ENCODE measurements at regions not wholly inside any gene's neighbourhood (a gene's known extent, or its start where the extent isn't known, plus 50 kb on each side); places are given as distances from the start of the nearest gene placed in this dataset.

DNA sequence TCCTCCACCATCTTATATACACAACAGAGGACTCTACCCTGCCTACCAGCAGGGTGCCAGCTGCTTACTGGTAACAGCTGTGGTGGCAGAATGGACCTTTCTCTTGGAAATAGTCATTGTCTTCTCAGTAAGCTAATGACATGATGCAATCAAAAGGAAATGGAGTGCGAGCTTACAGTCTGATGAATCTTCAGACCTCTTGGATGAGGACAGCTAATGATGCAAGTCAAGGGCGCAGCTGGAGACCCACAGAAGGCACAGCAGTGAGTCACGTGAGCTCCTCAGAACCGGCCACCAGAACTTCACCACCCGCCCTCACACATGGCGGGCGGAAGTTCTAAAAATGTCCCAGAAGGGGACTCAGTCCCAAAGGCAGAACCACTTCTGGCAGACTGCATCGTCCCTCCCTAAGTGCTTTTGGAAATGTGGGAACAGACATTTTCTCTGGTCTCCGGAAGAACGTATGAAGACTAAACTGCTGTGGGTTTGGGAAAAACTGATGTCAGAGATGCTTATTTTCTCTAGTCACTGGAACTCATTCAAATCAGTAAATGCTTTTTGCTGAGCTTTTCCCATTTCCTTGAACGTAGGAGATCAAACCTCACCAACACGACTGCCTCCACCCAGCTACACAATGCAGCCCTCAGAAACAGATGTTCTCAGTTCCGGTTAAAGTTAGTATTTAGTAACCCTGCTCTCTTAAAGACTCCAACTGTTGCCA lies 96.4 kb downstream of the FAS start:
- TF ChIP-seq ZNF565 (CRISPR knock-in tag; conservative IDR thresholded peaks at IDR 0.05; ENCODE audit: low read depth) (no peak), RARB (CRISPR knock-in tag; IDR thresholded peaks at IDR 0.05) (no peak)
- no peak for ATAC-seq

DNA sequence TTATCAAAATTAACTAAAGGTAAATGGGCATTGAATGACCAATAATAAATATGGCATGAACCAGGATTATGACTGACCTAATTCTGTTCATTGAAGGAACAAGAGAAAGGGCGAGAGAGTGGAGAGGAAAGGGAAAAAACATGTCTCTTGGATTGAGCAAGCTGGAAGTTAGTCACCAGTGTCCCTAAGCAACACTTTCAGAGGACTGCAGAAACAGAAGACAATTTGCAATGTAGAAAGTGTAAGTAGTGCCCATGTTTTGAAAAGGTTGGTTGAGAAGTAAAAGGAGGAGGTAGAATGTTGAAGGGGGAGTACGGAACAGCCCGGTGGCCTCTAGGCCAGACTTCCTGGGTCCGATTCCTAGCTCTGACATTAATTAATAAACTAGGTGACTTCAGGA lies 94.6 kb downstream of the FAS start:
- ATAC-seq = no peak
- no peak for TF ChIP-seq ZNF70 (CRISPR knock-in tag; IDR thresholded peaks at IDR 0.05)
- no peak for TF ChIP-seq BACH2 (CRISPR knock-in tag; IDR thresholded peaks at IDR 0.05; ENCODE audit: borderline replicate concordance)

DNA sequence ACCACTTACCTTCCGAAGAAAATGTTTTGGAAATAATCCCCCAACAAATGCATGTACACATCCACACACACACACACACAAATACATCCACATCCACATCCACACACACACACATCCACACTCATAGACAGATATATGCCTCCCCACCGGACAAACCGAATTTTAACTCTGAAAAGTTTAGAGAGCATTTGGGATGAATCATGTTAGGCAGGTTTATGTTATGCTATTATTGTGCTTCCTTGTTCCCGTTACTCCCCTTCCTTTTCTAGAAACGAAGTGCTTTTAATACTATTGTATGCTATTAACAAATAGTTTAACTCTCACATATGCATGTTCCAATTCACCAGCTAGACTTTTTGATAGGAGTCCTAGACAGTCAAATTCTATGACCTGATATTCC lies 91.5 kb downstream of the FAS start:
- no peak for ATAC-seq
- TF ChIP-seq ARNTL (CRISPR knock-in tag; IDR thresholded peaks at IDR 0.05; ENCODE audit: borderline replicate concordance, low read depth) (no peak), ZNF565 (CRISPR knock-in tag; conservative IDR thresholded peaks at IDR 0.05; ENCODE audit: low read depth) (no peak), ZFP30 (CRISPR knock-in tag; IDR thresholded peaks at IDR 0.05) (no peak), ISL1 (CRISPR knock-in tag; IDR thresholded peaks at IDR 0.05) (no peak), TCF4 (CRISPR knock-in tag; IDR thresholded peaks at IDR 0.05; ENCODE audit: borderline replicate concordance) (no peak), ESRRG (CRISPR knock-in tag; IDR thresholded peaks at IDR 0.05) (no peak), ZNF8 (CRISPR knock-in tag; IDR thresholded peaks at IDR 0.05) (no peak), RARB (CRISPR knock-in tag; IDR thresholded peaks at IDR 0.05) (no peak)
- TF ChIP-seq, protein P1, sequence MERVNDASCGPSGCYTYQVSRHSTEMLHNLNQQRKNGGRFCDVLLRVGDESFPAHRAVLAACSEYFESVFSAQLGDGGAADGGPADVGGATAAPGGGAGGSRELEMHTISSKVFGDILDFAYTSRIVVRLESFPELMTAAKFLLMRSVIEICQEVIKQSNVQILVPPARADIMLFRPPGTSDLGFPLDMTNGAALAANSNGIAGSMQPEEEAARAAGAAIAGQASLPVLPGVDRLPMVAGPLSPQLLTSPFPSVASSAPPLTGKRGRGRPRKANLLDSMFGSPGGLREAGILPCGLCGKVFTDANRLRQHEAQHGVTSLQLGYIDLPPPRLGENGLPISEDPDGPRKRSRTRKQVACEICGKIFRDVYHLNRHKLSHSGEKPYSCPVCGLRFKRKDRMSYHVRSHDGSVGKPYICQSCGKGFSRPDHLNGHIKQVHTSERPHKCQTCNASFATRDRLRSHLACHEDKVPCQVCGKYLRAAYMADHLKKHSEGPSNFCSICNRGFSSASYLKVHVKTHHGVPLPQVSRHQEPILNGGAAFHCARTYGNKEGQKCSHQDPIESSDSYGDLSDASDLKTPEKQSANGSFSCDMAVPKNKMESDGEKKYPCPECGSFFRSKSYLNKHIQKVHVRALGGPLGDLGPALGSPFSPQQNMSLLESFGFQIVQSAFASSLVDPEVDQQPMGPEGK (CRISPR knock-in tag; IDR thresholded peaks at IDR 0.05; ENCODE audit: borderline replicate concordance) = no peak
- TF ChIP-seq, protein P2, sequence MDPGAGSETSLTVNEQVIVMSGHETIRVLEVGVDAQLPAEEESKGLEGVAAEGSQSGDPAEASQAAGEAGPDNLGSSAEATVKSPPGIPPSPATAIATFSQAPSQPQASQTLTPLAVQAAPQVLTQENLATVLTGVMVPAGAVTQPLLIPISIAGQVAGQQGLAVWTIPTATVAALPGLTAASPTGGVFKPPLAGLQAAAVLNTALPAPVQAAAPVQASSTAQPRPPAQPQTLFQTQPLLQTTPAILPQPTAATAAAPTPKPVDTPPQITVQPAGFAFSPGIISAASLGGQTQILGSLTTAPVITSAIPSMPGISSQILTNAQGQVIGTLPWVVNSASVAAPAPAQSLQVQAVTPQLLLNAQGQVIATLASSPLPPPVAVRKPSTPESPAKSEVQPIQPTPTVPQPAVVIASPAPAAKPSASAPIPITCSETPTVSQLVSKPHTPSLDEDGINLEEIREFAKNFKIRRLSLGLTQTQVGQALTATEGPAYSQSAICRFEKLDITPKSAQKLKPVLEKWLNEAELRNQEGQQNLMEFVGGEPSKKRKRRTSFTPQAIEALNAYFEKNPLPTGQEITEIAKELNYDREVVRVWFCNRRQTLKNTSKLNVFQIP (CRISPR knock-in tag; IDR thresholded peaks at IDR 0.05; ENCODE audit: borderline replicate concordance, low read depth) = no peak
- TF ChIP-seq, protein P3, sequence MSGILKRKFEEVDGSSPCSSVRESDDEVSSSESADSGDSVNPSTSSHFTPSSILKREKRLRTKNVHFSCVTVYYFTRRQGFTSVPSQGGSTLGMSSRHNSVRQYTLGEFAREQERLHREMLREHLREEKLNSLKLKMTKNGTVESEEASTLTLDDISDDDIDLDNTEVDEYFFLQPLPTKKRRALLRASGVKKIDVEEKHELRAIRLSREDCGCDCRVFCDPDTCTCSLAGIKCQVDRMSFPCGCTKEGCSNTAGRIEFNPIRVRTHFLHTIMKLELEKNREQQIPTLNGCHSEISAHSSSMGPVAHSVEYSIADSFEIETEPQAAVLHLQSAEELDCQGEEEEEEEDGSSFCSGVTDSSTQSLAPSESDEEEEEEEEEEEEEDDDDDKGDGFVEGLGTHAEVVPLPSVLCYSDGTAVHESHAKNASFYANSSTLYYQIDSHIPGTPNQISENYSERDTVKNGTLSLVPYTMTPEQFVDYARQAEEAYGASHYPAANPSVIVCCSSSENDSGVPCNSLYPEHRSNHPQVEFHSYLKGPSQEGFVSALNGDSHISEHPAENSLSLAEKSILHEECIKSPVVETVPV (CRISPR knock-in tag; IDR thresholded peaks at IDR 0.05) = no peak

DNA sequence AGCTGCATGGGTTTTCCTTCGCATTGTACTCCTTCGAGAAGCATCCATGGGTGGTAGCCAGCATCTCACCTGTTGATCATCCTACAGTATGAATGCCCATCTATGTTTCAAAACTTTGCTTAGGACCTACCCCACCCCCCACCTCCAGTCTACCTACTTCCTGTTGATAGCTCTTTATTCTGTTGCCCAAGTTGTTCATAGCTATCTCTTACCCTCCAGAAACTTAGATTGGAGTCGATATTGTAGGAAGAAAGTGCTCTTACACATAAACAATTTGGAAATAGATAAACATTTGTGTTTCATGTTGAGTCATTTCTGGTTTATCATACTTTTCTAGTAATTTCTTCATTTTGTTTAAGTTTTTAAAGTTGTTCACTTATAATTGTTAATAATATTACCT lies 90.1 kb downstream of the FAS start:
- TF ChIP-seq ESRRG (CRISPR knock-in tag; IDR thresholded peaks at IDR 0.05) (no peak), ARNTL (CRISPR knock-in tag; IDR thresholded peaks at IDR 0.05; ENCODE audit: borderline replicate concordance, low read depth) (no peak), BACH2 (CRISPR knock-in tag; IDR thresholded peaks at IDR 0.05; ENCODE audit: borderline replicate concordance) (no peak), TCF4 (CRISPR knock-in tag; IDR thresholded peaks at IDR 0.05; ENCODE audit: borderline replicate concordance) (no peak), ZNF8 (CRISPR knock-in tag; IDR thresholded peaks at IDR 0.05) (no peak), GLIS3 (CRISPR knock-in tag; IDR thresholded peaks at IDR 0.05) (no peak), ZC3H10 (CRISPR knock-in tag; IDR thresholded peaks at IDR 0.05) (no peak)
- no peak for ATAC-seq

DNA sequence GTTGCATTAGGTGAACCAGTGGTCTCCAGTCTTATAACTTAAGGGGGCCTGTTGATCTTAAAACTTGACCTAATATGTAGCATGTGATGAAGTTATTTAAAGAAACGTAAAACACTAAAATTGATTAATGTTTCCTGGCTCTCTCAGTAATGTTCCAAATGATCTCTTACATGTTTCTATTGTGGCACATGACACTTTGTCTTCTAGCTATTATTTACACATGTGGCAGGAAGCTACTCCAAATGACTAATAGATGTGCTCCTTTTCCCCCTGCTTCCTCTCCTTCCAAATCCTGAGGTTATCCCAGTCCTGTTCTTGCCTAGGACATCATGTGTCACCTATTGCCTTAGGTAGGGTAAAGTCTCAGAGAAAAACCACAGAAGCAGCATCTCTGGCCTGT lies 89.4 kb downstream of the FAS start:
- no peak; the same call in 2 of the 3 replicates for ATAC-seq
- no peak for TF ChIP-seq ZFP3 (CRISPR knock-in tag; IDR thresholded peaks at IDR 0.05)

DNA sequence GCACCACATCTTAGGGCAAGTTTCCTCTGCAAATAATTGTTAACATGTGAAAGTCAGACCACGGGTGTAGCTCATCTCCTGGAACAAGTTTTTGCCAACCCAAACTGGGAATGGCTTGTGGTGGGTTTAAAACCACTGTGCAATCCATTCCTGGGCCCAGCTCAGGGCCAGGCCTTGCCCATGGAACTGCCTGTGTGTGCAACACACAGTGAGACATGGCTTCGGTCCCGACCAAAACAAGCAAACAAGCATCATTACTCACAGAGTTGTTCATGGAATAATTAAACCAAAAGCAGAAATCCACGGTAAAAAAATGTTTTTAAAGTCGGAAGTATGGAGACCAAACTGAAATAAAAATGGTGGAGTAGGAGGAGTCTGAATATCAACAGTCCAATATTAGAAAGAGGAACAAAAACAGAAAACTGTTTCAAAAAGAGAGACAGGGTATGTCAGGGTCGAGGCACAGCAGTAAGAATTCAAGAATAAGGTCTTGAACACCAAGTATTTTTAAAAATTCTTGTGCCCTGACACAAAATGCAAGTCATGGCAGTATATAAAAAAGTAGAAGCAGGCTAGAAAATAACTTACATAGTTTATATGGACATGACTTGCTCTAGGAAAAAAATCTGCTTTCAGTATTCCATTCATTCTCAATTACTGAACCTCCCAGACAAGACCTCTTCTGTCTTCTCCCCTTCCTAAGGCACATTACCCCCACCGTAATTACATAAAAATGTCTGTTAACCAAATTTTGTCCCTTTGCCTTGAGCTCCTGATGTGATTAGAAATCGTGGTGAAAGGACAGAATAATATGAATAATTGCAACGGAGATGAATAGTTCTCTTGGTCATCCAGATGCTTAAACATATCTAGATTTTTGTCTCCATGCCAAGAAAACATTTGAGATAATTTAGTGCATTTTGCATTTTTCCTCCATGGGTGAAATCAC lies 88.4 kb downstream of the FAS start:
- peak; percentile 84 for ATAC-seq
- no peak for TF ChIP-seq ZFP3 (CRISPR knock-in tag; IDR thresholded peaks at IDR 0.05)
- TF ChIP-seq, protein P3 (CRISPR knock-in tag; IDR thresholded peaks at IDR 0.05) = 0 out of 2 replicates have a peak, but pooled peaks have one; percentile 51
- no peak for TF ChIP-seq TOX (CRISPR knock-in tag; IDR thresholded peaks at IDR 0.05; ENCODE audit: borderline replicate concordance)
- no peak for TF ChIP-seq ZFP30 (CRISPR knock-in tag; IDR thresholded peaks at IDR 0.05)
- TF ChIP-seq ZNF8 (CRISPR knock-in tag; IDR thresholded peaks at IDR 0.05) = no peak
- no peak for TF ChIP-seq GLIS3 (CRISPR knock-in tag; IDR thresholded peaks at IDR 0.05)
- TF ChIP-seq, protein P1 (CRISPR knock-in tag; IDR thresholded peaks at IDR 0.05; ENCODE audit: borderline replicate concordance) = peak; percentile 89; the same call in 1 of the 2 replicates
- TF ChIP-seq, protein P4, sequence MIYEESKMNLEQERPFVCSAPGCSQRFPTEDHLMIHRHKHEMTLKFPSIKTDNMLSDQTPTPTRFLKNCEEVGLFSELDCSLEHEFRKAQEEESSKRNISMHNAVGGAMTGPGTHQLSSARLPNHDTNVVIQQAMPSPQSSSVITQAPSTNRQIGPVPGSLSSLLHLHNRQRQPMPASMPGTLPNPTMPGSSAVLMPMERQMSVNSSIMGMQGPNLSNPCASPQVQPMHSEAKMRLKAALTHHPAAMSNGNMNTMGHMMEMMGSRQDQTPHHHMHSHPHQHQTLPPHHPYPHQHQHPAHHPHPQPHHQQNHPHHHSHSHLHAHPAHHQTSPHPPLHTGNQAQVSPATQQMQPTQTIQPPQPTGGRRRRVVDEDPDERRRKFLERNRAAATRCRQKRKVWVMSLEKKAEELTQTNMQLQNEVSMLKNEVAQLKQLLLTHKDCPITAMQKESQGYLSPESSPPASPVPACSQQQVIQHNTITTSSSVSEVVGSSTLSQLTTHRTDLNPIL (CRISPR knock-in tag; IDR thresholded peaks at IDR 0.05; ENCODE audit: low read depth) = peak; percentile 75
- TF ChIP-seq SNAI2 (CRISPR knock-in tag; IDR thresholded peaks at IDR 0.05) = 0 out of 2 replicates have a peak, but pooled peaks have one; percentile 48

Measured in SK-N-SH treated with all-trans-retinoic acid at 6 μM for 48 hours (cell line).